GM12872 (cell line): ENCODE measurements at regions not wholly inside any gene's neighbourhood (a gene's known extent, or its start where the extent isn't known, plus 50 kb on each side); places are given as distances from the start of the nearest gene placed in this dataset.

Source experiments
- TF ChIP-seq, protein P1 (sequence below): IDR thresholded peaks from 3 replicates; pipeline ENCODE4 v1.5.1; 2011; ENCODE audit warnings: low read depth, mild to moderate bottlenecking, low read length, moderate library complexity; ENCODE audit not compliant: insufficient read depth

DNA sequence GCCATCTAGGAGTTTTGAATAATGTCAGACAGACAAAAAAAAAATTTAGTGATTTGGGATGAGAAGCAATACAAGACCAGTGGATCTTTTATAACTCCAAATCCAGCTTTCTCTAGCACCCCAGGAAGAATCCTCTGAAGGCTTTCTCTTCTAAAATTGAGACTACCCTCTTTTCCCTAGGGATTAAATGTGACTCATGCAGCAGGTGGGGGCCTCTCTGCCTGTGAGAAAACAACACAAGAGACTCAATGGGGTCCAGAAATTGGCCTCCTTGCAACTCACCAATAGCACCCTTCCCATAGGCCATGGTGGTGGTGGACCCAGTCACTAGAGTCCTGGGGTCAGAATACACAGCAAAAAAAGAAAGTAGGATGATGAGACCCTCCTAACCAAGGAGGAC lies 120.3 kb upstream of the ATP1A1 start:
- TF ChIP-seq, protein P1, sequence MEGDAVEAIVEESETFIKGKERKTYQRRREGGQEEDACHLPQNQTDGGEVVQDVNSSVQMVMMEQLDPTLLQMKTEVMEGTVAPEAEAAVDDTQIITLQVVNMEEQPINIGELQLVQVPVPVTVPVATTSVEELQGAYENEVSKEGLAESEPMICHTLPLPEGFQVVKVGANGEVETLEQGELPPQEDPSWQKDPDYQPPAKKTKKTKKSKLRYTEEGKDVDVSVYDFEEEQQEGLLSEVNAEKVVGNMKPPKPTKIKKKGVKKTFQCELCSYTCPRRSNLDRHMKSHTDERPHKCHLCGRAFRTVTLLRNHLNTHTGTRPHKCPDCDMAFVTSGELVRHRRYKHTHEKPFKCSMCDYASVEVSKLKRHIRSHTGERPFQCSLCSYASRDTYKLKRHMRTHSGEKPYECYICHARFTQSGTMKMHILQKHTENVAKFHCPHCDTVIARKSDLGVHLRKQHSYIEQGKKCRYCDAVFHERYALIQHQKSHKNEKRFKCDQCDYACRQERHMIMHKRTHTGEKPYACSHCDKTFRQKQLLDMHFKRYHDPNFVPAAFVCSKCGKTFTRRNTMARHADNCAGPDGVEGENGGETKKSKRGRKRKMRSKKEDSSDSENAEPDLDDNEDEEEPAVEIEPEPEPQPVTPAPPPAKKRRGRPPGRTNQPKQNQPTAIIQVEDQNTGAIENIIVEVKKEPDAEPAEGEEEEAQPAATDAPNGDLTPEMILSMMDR: no peak

DNA sequence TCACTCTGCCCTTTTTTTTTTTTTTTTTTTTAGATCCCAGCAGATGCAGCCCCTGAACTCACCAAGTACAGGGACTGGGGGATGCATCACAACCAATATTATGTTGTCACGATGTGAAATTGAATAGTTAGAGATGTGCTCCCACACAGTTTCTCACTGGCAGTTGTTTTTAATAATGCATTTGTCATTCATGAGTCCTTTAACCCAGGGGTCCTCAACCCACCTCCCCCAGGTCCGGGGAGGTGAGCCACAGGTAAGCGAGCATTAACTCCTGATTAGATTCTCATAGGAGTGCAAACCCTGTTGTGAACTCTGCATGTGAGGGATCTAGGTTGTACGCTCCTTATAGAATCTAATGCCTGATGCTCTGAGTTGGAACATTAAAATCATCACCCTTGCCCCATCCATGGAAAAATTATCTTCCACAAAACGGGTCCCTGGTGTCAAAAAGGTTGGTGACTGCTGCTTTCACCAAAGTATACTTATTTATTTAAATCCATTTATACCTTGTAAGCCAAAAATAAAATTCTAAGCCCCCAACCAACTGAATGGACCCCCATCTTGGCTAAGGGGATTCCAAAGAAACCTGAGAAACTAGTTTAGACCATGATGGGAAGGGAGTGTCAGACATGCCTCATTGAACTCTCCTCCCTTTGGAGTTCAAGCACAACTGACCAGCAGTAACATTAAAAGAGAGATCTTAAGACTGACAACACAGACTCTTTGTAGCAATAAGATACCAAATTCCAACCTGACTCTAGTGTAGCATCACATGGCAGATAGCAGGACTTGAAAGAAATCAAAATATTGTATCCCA lies 119.3 kb upstream of the ATP1A1 start:
- TF ChIP-seq, protein P1: no peak

DNA sequence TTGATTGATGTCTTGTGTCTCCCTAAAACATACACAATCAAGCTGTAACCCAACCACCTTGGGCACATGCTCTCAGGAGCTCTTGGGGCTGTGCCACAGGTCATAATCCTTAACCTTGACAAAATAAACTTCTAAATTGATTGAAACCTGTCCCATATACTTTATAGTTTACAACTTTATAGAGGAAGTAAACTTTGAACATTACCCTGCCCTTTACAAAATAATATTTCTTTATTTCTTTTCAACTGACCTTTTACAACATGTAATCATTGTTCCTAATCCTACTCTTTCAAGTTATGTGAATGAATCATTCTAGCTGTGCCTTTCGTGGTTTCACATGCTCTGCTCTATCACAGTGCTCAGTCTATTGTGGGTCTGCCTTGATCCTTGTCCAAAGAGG lies 118.3 kb upstream of the ATP1A1 start:
- TF ChIP-seq, protein P1: no peak

DNA sequence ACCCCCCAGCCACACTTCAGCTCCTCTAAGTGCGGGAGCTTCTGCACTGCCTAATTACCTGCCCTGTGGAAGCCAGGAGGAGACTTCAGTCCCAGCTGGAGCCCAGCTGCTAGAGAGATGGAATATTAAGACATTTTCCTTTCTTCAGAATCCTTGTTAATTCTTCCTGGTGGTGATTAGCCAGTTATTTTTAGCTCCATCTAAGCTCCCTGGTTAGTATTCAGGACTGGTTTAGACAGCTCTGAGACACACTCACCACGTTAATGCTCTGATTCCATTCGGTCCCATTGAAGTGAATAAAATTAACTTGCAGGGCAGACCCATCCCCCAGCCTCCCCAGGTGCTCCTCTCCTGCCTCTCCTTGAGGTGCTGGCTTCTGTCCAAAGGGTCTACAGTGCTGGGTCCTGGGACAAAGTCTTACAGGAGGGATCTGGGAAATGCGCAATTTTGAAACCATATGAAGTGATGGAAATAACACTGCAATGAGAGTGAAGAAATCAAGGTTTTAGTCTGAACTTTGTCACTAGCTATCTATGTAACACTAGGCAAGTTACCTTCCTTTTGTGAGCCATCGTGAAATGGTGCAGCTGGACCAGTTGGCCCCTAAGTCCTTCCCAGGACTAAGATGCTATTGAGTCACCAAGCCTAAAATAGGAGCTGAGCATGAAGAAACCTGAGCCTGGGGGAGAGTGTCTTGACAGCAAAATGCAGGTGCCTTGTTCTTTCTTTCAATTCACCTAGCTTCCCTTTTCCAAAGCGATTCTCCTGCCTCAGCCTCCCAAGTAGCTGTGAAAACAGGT lies 117.4 kb upstream of the ATP1A1 start:
- TF ChIP-seq, protein P1: no peak

DNA sequence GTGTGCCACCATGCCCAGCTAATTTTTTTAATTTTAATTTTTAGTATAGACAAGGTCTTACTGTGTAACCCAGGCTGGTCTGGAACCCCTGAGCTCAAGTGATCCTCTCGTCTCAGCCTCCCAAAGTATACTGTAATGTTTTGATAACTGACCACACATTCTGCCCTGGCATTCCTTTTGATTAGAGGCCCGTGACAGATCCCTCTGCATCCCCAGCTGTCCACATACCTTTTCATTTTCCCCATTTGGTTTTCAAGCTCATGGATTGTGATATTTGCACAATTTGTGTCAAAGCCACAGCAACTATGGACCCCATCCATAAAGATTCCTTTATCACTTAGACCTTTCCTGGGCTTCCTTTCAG lies 116.8 kb upstream of the ATP1A1 start:
- TF ChIP-seq, protein P1: no peak

DNA sequence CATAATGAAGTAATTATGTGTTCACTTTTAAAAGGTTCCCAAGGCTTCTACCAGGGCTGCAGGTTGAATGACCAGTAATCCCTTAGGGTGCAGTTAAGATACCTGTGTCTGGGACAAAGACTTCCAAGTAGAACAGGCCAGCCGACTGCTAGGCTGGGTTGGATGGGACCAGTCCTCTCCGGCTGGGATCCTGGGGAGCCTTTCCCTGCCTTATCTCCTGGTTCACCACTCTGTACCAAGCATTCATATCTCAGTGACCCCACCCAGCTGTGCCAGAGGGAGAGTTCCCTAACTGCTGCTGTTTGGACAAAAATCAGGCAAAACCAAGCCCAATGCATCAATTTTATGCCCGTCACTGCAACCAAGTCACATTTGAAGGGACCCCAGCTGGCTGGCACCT lies 116.2 kb upstream of the ATP1A1 start:
- TF ChIP-seq, protein P1: no peak

DNA sequence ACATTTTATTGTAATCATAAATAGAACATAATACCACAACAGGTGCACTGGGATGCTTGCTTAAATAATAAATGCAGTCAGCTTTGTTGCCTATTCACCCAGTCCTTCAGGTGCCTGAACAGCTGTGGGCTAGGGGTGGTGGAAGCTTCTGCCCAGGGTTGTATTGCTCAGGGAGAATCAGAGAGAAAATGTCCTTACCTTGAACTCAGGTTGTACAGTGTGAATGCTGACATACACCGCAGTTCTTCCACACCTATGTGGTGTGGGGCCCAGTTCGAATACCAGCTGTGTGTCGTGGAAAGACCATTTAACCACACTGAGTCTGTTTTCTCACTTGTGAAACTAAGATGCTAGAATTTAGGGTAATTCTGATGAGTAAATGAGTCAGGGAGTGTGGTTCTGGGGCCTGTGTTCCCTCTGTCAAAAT lies 115.7 kb upstream of the ATP1A1 start:
- TF ChIP-seq, protein P1: no peak
